KMS-11 (cell line): ENCODE measurements at regions not wholly inside any gene's neighbourhood (a gene's known extent, or its start where the extent isn't known, plus 50 kb on each side); places are given as distances from the start of the nearest gene placed in this dataset.

Source experiments
- H2AFZ ChIP-seq: fragments of 200-600 bp; sonication (generic); 2 replicates; pipeline ENCODE4 v1.6.1; 2016; ENCODE audit warnings: antibody characterized with exemption, mixed run types, low read depth
- H3K27ac ChIP-seq: fragments of 200-600 bp; sonication (generic); 2 replicates; pipeline ENCODE4 v1.6.1; 2016; ENCODE audit warnings: mild to moderate bottlenecking, mixed run types
- H3K27me3 ChIP-seq: fragments of 200-600 bp; sonication (generic); 2 replicates; pipeline ENCODE4 v1.6.1; 2017; ENCODE audit warnings: mild to moderate bottlenecking, low read depth, mixed run types, moderate library complexity; ENCODE audit not compliant: insufficient read depth
- H3K36me3 ChIP-seq: fragments of 200-600 bp; sonication (generic); 2 replicates; pipeline ENCODE4 v1.6.1; 2017; ENCODE audit warnings: mild to moderate bottlenecking, mixed run types; ENCODE audit not compliant: insufficient read depth
- H3K4me1 ChIP-seq: fragments of 200-600 bp; sonication (generic); 2 replicates; pipeline ENCODE4 v1.6.1; 2016; ENCODE audit warnings: mild to moderate bottlenecking, low read depth, mixed run types; ENCODE audit not compliant: poor library complexity, severe bottlenecking
- H3K4me2 ChIP-seq: fragments of 200-600 bp; sonication (generic); 2 replicates; pipeline ENCODE4 v1.7.0; 2016; ENCODE audit warnings: mild to moderate bottlenecking, mixed run types
- H3K4me3 ChIP-seq: fragments of 200-600 bp; sonication (generic); IDR thresholded peaks from 2 replicates; pipeline ENCODE4 v1.6.1; 2017; ENCODE audit warnings: low read depth, low read length, mixed read lengths; ENCODE audit not compliant: insufficient read depth
- H3K79me2 ChIP-seq: fragments of 200-600 bp; sonication (generic); 2 replicates; pipeline ENCODE4 v1.6.1; 2016; ENCODE audit warnings: low read depth, mixed run types; ENCODE audit not compliant: insufficient read depth
- H3K9ac ChIP-seq: fragments of 200-600 bp; sonication (generic); 2 replicates; pipeline ENCODE4 v1.6.1; 2016; ENCODE audit warnings: mild to moderate bottlenecking, mixed run types
- H4K20me1 ChIP-seq: fragments of 200-600 bp; sonication (generic); 2 replicates; pipeline ENCODE4 v1.6.1; 2016; ENCODE audit warnings: mild to moderate bottlenecking, mixed run types; ENCODE audit not compliant: insufficient read depth
- TF ChIP-seq, protein P1 (sequence below): fragments of 200-600 bp; sonication (generic); conservative IDR thresholded peaks from 2 replicates; pipeline ENCODE4 v1.6.1; 2017; ENCODE audit warnings: low read depth, mild to moderate bottlenecking, antibody characterized with exemption, low read length, moderate library complexity, mixed read lengths

DNA sequence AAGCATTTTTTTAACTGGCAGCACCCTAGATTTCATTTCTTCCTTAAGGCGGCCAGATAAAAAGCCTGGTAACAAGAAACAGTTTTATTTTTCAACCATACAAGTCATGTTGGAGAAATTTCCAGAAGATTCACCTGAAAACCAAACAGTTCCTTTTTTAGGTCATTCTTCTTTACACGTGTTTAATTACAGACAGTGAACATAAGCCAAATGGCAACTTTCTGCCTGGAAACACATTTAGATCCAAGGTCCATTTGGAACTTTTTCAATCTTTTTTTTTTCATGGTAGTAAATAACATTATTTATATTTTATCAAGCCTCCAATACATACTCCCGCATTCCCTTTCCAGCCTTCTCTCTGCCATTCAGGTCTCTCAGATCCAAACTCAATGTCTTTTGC lies 886.1 kb upstream of the MIR17HG start:
- Histone ChIP-seq H3K27ac (no peak overlapping the region), H3K4me1 (no peaks in the 10 kb centered on the region), H3K9ac (no peak overlapping the region), H4K20me1 (no peaks in the 10 kb centered on the region), H3K27me3 (no peaks in the 10 kb centered on the region), H3K79me2 (no peaks in the 10 kb centered on the region), H3K36me3 (no peaks in the 10 kb centered on the region), H2AFZ (no peak overlapping the region), H3K4me3 (no peak overlapping the region), H3K4me2 (no peak overlapping the region)
- TF ChIP-seq, protein P1, sequence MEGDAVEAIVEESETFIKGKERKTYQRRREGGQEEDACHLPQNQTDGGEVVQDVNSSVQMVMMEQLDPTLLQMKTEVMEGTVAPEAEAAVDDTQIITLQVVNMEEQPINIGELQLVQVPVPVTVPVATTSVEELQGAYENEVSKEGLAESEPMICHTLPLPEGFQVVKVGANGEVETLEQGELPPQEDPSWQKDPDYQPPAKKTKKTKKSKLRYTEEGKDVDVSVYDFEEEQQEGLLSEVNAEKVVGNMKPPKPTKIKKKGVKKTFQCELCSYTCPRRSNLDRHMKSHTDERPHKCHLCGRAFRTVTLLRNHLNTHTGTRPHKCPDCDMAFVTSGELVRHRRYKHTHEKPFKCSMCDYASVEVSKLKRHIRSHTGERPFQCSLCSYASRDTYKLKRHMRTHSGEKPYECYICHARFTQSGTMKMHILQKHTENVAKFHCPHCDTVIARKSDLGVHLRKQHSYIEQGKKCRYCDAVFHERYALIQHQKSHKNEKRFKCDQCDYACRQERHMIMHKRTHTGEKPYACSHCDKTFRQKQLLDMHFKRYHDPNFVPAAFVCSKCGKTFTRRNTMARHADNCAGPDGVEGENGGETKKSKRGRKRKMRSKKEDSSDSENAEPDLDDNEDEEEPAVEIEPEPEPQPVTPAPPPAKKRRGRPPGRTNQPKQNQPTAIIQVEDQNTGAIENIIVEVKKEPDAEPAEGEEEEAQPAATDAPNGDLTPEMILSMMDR: no peak

GRCh38 chr13:90477216-90477615 lies 870.3 kb upstream of the MIR17HG start:
- Histone ChIP-seq H3K36me3 (no peaks in the 10 kb centered on the region), H3K27me3 (no peaks in the 10 kb centered on the region)

DNA sequence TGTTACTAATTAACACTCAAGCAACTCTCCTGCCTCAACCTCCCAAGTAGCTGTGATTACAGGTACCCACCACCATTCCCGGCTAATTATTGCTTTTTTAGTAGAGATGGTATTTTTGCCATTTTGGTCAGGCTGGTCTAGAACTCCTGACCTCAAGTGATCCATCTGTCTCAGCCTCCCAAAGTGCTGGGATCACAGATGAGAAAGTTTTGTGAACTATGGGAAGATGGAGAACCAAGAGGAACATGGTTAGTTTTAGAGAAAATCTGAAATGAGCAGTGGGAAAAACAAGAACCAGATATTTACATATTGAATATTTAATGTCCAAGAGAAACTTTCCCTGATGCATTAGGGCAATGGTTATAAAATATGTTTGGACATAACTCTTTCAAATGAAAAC lies 863.6 kb upstream of the MIR17HG start:
- no peaks in the 10 kb centered on the region for H3K36me3 ChIP-seq
- no peaks in the 10 kb centered on the region for H4K20me1 ChIP-seq
- H3K4me2 ChIP-seq: no peak overlapping the region
- H2AFZ ChIP-seq: no peak overlapping the region
- no peak overlapping the region for H3K27ac ChIP-seq
- H3K79me2 ChIP-seq: no peaks in the 10 kb centered on the region
- H3K4me1 ChIP-seq: no peaks in the 10 kb centered on the region
- H3K4me3 ChIP-seq: no peak overlapping the region
- H3K27me3 ChIP-seq: no peaks in the 10 kb centered on the region
- TF ChIP-seq, protein P1: no peak
- no peak overlapping the region for H3K9ac ChIP-seq

More at GRCh38 chr13:90477216-90477615, 870.3 kb upstream of the MIR17HG start:
- Histone ChIP-seq H3K9ac (no peak overlapping the region), H3K79me2 (no peaks in the 10 kb centered on the region), H4K20me1 (no peaks in the 10 kb centered on the region), H3K4me1 (no peaks in the 10 kb centered on the region), H3K4me2 (no peak overlapping the region), H3K27ac (no peak overlapping the region), H2AFZ (no peak overlapping the region), H3K4me3 (no peak overlapping the region)
- TF ChIP-seq, protein P1: no peak

- no peak overlapping the region for H3K27ac ChIP-seq
- no peaks in the 10 kb centered on the region for H4K20me1 ChIP-seq
- no peaks in the 10 kb centered on the region for H3K36me3 ChIP-seq
- H3K4me3 ChIP-seq: no peak overlapping the region
- no peak overlapping the region for H2AFZ ChIP-seq
- H3K4me2 ChIP-seq: no peak overlapping the region
- H3K79me2 ChIP-seq: no peaks in the 10 kb centered on the region
- H3K4me1 ChIP-seq: no peaks in the 10 kb centered on the region
- H3K9ac ChIP-seq: no peak overlapping the region
- H3K27me3 ChIP-seq: no peaks in the 10 kb centered on the region
- TF ChIP-seq, protein P1: no peak
These were observed 862.1 kb upstream of the MIR17HG start for GRCh38 chr13:90485436-90485835.
